ENCODE measurements at regions not wholly inside any gene's neighbourhood (a gene's known extent, or its start where the extent isn't known, plus 50 kb on each side); places are given as distances from the start of the nearest gene placed in this dataset.

DNA sequence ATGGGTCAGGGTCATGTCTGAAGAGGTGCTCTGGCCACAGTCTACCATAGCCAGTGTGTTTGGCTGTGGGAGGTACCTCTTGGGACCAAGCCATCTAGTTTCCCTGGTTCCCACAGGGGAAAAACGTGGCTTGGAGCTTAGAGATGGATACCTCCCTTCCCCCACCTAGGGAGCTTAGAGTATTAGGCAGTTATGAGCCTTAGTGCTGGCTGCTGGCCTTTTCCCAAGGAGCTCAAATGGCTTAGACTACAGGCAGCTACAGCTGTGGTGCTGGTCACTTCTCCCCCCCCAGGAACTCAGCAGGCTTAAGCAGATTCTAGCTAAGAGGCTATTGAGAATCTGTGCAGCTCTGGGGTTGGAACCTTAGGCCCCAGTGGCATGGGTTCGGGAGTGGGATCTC lies 591.2 kb downstream of the NSUN3 start:
- TF ChIP-seq, protein P1, sequence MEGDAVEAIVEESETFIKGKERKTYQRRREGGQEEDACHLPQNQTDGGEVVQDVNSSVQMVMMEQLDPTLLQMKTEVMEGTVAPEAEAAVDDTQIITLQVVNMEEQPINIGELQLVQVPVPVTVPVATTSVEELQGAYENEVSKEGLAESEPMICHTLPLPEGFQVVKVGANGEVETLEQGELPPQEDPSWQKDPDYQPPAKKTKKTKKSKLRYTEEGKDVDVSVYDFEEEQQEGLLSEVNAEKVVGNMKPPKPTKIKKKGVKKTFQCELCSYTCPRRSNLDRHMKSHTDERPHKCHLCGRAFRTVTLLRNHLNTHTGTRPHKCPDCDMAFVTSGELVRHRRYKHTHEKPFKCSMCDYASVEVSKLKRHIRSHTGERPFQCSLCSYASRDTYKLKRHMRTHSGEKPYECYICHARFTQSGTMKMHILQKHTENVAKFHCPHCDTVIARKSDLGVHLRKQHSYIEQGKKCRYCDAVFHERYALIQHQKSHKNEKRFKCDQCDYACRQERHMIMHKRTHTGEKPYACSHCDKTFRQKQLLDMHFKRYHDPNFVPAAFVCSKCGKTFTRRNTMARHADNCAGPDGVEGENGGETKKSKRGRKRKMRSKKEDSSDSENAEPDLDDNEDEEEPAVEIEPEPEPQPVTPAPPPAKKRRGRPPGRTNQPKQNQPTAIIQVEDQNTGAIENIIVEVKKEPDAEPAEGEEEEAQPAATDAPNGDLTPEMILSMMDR (IDR thresholded peaks at IDR 0.05; ENCODE audit: low read depth, low read length, missing control alignments) = no peak
- no peak for DNase-seq (ENCODE audit: low read depth)
- H3K4me3 ChIP-seq (ENCODE audit: low read depth, low read length) = no peak overlapping the region
- in situ Hi-C loops (cut with HindIII; ENCODE audit: low sequenced_read_pairs) = no loop called here

DNA sequence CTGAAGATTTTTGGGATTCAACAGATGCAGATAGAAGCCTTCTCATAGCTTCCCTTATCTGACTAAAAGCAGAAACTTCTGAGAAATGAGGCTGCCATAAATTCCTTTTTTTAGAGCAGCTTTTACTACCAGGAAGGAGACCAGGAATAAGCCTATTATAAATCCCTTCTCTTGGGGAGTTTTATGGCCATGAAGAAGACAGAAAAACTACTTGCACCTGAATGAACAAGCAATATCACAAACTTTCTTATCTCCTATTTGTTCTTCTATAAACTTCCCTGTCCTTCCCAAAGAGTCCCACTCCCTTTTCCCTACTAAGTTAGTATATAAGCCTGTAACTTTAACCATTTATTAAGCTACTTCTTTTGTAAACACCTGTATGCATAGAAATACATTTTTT lies 603.1 kb downstream of the NSUN3 start:
- TF ChIP-seq, protein P1 (IDR thresholded peaks at IDR 0.05; ENCODE audit: low read depth, low read length, missing control alignments) = no peak
- H3K4me3 ChIP-seq (ENCODE audit: low read depth, low read length) = no peak overlapping the region
- in situ Hi-C loops (cut with HindIII; ENCODE audit: low sequenced_read_pairs) = no loop called here
- DNase-seq (ENCODE audit: low read depth) = no peak

DNA sequence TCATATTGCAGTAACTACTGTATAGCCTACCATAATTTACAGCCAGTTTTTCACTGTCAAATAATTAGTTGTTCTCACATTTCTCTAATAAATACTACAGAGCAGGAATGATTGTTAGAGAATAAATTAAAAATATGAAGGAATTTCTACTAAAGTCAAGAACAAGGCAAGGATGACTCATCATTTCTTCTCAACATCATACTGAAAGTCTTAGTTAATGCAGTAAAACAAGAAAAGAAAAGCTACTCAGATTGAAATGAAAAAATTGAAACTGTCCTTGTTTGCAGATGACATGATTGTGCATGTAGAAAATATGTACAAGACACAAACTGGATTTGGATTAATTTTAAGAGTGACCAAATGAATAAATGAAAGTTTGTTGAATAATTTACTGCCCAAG lies 608.2 kb downstream of the NSUN3 start:
- DNase-seq (ENCODE audit: low read depth) = no peak

DNA sequence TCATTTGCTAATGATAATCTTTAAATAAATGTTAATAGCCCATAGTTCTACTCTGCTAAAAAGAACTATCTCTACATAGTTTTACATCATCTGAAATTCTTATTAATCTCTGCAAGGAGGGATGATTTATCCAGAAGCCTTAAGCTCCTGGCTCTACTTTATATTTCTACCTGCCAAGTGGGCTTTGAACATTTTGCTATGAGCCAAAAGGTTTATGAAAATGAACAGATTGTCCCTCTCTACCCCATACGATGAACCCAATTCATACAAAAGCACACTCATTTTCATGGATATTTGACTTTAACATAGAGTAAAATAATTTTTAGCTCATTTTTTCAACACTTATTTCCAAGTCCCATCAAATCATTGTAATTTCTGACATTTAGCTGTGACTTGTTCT lies 611.0 kb downstream of the NSUN3 start:
- DNase-seq (ENCODE audit: low read depth) = no peak
- TF ChIP-seq, protein P1 (IDR thresholded peaks at IDR 0.05; ENCODE audit: low read depth, low read length, missing control alignments) = no peak
- in situ Hi-C loops (cut with HindIII; ENCODE audit: low sequenced_read_pairs) = no loop called here
- H3K4me3 ChIP-seq (ENCODE audit: low read depth, low read length) = no peak overlapping the region

More for the DNA sequence above, 608.2 kb downstream of the NSUN3 start:
- in situ Hi-C loops (cut with HindIII; ENCODE audit: low sequenced_read_pairs) = no loop called here
- TF ChIP-seq, protein P1 (IDR thresholded peaks at IDR 0.05; ENCODE audit: low read depth, low read length, missing control alignments) = no peak
- no peak overlapping the region for H3K4me3 ChIP-seq (ENCODE audit: low read depth, low read length)

DNA sequence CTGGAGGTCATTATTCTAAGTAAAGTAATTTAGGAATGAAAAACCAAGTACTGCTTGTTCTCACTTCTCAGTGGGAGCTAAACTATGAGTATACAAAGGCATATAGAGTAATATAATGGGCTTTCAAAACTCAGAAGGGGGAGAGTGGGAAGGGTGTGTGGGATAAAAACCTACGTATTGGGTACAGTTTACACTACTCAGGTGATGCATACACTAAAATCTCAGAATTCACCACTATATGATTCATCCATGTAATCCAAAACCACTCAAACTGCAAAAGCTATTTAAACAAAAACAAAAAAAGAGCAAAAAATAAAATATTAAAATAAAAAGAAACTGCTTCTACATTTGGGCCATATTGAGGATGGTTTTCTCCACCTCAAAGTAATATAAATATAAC lies 623.3 kb downstream of the NSUN3 start:
- in situ Hi-C loops (cut with HindIII; ENCODE audit: low sequenced_read_pairs) = no loop called here
- no peak for DNase-seq (ENCODE audit: low read depth)
- no peak overlapping the region for H3K4me3 ChIP-seq (ENCODE audit: low read depth, low read length)
- TF ChIP-seq, protein P1 (IDR thresholded peaks at IDR 0.05; ENCODE audit: low read depth, low read length, missing control alignments) = no peak

DNA sequence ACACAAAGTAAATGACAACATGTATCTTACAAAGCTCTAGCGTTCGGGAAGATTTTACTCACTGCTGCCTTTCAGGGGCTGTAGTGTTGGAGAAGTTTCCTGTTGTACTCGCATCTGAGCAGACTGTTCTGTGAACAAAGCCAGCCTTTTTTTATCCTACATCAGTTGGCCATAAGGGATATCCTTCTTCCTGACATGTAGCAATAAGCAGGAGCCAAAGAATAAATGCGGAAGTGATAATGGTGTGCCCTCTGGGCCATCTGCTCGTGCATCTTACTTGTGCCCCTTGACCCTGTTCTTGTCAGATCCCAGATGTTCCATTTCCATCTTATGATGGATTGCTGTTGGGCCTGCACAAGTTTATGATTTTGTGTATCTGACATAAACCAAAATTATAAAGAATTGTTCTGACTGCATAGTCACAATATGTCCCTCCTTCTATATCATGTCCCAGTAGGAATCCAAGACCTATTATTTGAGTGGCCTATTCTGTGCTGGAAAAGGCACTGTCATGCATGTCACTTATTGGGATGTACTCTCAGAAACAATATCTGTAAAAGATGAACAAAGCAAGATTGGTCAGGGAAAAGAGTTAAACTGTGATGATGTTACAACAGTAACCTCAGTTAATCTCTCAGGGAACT lies 631.3 kb downstream of the NSUN3 start:
- in situ Hi-C loops (cut with HindIII; ENCODE audit: low sequenced_read_pairs) = no loop called here
- DNase-seq (ENCODE audit: low read depth) = no peak
- TF ChIP-seq, protein P1 (IDR thresholded peaks at IDR 0.05; ENCODE audit: low read depth, low read length, missing control alignments) = no peak
- H3K4me3 ChIP-seq (ENCODE audit: low read depth, low read length) = no peak overlapping the region

All from astrocyte of the cerebellum (primary cell).